GM12891 (cell line): ENCODE measurements at regions not wholly inside any gene's neighbourhood (a gene's known extent, or its start where the extent isn't known, plus 50 kb on each side); places are given as distances from the start of the nearest gene placed in this dataset.
"Not testable (repeated sequence)": the region's sequence is repeated elsewhere in the genome, so short reads cannot be mapped to it uniquely, and the experiment has no call there.

Experiments
- DNase-seq: peaks from one replicate; pipeline ENCODE4 v3.0.0; 2011; ENCODE audit warnings: low spot score; ENCODE audit not compliant: insufficient read length
- FAIRE-seq: peaks from 2 replicates; lab custom pipeline; 2011; peaks lifted over from hg19 to GRCh38; lab: Jason Lieb, UNC
- PAX5 ChIP-seq: IDR thresholded peaks from 2 replicates; pipeline ENCODE4 v1.6.1; 2011; ENCODE audit warnings: low read length, moderate library complexity, mild to moderate bottlenecking; ENCODE audit not compliant: insufficient read depth, severe bottlenecking
- POLR2A ChIP-seq: IDR thresholded peaks from 2 replicates; pipeline ENCODE4 v1.6.1; 2011; ENCODE audit warnings: low read depth, low read length, control low read depth
- POLR2AphosphoS5 ChIP-seq: IDR thresholded peaks from 2 replicates; pipeline ENCODE4 v1.6.1; 2011; ENCODE audit warnings: low read depth, low read length, control low read depth
- POU2F2 ChIP-seq: IDR thresholded peaks from 2 replicates; pipeline ENCODE4 v1.6.1; 2011; ENCODE audit warnings: low read depth, mild to moderate bottlenecking, control low read depth, low read length, moderate library complexity
- SPI1 ChIP-seq: IDR thresholded peaks from 2 replicates; pipeline ENCODE4 v1.6.1; 2011; ENCODE audit warnings: low read depth, low read length, control low read depth
- TAF1 ChIP-seq: IDR thresholded peaks from 2 replicates; pipeline ENCODE4 v1.6.1; 2011; ENCODE audit warnings: low read depth, low read length, control low read depth

GRCh38 chr13:61275251-61275650, 140.4 kb downstream of the PCDH20 start:
- no peak for FAIRE-seq
- no peak for DNase-seq

GRCh38 chr13:61266896-61267295, 148.8 kb downstream of the PCDH20 start:
- FAIRE-seq, DNase-seq: not testable (repeated sequence)

More at GRCh38 chr13:61275251-61275650, 140.4 kb downstream of the PCDH20 start:
- TF ChIP-seq POLR2AphosphoS5 (no peak), POLR2A (no peak), SPI1 (no peak), TAF1 (no peak)

DNA sequence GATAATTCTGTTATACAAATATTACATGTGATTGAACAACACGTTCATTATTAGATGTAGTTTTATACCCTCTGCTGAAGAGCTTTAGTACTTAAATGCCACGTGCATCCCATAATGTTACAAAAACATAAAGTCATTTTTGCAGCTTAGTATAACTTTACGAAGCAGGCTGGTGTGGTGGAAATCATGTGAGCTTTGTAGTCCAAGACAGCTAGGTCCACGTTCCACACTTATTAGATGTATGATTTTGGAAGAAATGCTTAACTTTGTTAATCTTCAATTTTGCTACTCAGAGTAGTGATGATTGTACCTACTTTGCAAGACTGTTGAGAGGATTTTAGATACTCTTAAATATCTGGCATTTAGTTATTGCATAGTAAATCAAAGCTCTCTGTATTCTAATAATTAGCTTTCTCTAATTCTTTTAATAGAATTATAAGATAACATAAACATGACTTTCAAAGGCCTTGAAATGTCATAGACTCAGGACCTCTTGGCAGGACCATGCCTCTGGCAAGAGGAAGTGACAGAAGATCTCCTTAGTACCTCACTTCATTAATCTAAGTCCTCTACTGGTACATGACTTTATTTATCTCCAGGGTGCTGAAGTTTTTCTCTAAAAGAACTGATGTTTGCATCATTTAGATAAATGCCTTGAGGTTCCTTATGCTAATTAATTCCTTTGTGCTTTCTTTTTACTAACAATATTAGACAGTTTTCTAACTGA, 153.7 kb downstream of the PCDH20 start:
- FAIRE-seq (no peak), DNase-seq (no peak)
- no peak for TF ChIP-seq TAF1
- TF ChIP-seq SPI1, result no peak
- no peak for TF ChIP-seq POLR2A
- TF ChIP-seq POU2F2, result no peak
- no peak for TF ChIP-seq POLR2AphosphoS5
- TF ChIP-seq PAX5, result no peak

DNA sequence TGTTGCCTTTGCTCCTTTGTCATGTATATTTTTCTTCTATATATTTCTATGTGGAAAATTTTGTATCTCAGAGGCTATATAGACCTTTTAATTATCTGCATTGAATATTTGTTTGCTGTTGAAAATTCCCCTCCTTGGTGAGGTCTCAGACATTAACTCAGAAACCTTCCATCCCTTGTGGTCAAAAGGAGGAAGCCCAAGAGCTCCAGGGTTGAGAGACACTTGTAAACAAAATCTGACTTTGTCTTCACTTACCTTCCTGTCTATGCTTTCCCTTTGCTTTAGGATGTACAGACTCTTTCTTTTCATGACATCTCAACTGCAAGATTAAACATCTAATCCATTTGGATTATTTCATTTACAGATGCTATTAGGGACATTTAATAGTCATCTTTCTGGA, 157.5 kb downstream of the PCDH20 start:
- FAIRE-seq (no peak), DNase-seq (no peak)
- no peak for TF ChIP-seq PAX5
- TF ChIP-seq POLR2A, result no peak
- no peak for TF ChIP-seq POLR2AphosphoS5
- peak; percentile 41; the same call in 1 of the 2 replicates for TF ChIP-seq SPI1

DNA sequence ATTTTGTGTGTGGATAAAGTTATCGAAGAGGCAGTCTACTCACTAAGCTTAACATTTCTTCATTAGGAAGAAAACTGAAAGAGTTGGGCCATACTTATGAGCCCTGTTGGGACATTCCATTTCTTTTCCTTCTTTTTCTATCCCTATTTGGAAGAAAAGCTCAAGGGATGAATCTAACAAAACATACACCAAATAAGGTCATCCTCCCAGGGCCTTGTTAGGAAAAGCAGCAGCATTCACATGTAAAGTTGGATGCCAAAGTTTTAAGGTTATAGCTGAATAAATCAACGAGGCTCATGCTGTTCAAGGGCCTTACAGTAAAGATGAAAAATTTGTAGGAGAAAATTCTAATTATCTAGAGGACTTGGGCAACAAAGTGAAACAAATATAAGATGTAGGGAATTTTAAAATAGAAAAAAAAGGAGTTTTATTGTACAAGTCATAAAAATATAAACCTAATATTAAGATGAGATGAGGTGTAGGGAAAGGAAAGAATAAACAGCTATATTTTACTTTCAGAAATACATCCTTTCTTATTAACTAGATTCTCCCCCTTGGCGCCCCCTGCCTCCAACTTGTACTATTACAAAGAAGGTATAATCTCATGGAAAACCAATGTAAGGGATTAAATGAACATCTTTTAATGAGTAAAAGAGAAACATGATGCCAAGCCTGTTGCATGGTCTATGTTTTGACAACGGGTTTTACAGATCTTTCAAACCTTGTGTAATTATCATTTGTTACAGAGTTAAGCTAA, 160.4 kb downstream of the PCDH20 start:
- no peak for TF ChIP-seq TAF1
- no peak for TF ChIP-seq POLR2A
- TF ChIP-seq POU2F2, result no peak
- TF ChIP-seq PAX5, result no peak
- TF ChIP-seq SPI1, result no peak
- TF ChIP-seq POLR2AphosphoS5, result no peak
- FAIRE-seq (no peak), DNase-seq (no peak)

DNA sequence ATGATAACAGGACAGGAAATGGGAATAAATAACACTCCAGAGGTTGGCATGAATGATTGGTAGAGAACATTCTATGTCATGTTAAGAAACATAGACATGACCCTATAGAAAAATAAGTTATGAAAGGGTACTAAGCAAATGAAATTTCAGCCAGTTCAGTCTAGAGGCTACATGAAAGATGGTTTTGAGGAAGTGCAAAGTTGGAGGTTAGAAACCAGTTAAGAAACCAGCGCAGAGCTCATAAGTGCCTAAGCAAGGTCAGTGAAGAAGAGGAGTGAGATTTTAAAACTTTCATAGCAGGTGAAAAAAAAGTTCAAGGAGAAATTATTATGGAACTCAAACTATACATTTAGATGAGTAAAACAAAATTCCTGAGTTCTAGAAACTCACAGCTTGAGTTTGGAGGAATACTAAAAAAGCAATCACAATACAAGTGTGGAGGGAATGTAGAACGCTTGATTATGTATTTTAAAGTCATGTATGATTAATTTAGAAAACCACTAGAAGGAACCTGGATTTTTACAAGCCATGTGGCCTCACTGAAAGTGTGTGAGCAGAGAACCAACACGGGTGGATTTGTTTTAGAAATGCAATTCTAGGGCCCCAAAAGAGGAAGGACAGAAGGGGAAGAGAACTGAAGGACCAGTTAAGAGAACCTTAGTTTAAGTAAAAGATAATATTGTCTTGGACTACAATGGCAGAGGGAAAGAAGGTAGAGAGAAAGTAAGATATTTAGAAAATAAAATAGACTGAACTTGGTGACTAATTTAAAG, 162.4 kb downstream of the PCDH20 start:
- FAIRE-seq (no peak), DNase-seq (no peak)
- peak; percentile 96 for TF ChIP-seq SPI1
- TF ChIP-seq TAF1, result no peak

DNA sequence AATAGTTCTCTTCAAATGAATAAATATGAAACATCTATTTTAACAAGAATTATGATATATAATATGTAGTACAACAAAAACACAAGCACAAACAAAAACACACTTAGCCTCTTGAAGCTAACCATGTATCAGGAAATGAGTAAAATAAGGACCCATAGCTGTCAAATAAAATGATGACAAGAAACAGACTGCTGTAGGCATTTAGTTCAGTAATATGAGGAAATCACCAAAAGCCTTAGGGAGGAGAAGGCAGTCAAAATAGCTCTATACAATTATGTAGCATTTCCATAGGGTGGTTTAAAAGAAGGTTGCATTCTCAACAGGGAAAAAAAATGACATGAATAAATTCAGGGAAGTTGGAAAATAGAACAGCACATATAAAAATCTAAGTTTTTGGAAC, 163.4 kb downstream of the PCDH20 start:
- no peak for DNase-seq
- no peak for FAIRE-seq
- TF ChIP-seq POLR2A (no peak), TAF1 (no peak), SPI1 (no peak), PAX5 (no peak), POU2F2 (no peak), POLR2AphosphoS5 (no peak)

DNA sequence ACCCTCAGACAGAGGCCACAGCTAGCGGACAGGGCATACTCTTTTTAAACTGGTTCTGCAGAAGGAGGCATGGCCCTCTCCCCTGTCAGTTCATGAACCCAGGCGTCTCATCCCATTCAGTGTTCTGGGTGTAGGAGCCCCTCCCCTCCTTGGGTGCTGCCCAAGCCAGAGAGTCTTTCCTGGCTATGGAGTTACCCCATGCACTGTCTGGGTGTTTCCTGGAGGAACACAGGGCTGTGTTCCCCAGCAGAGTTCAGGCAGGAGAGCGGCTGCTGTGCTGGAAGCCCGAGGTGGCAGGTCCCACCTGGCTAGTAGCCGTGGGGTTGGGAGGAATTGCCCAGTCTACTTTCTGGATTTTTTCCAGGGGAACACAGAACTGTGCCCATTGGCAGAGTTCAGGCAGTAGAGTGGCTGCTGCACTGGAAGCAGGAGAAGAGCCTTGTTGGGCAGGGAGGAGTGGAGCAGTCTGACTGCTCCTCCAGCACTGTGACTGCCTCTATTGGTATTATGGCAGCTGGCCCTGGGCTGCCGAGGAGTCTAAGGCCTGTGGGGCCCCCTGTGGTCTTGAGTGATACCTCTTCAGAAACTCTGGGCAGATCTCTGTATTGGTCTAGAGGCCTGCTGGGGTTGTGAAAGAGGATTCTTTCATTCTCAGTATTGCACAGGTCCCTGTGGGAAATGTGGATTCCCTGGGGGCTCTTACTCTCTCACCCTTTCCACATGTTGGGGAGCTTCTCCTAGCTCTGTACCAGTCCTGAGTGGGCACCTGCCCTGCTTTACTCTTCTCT, 168.3 kb downstream of the PCDH20 start:
- DNase-seq (no peak), FAIRE-seq (no peak)
- TF ChIP-seq PAX5, result no peak
- TF ChIP-seq POLR2A, result no peak
- no peak for TF ChIP-seq TAF1
- no peak for TF ChIP-seq POLR2AphosphoS5
- no peak for TF ChIP-seq SPI1
- TF ChIP-seq POU2F2, result no peak

DNA sequence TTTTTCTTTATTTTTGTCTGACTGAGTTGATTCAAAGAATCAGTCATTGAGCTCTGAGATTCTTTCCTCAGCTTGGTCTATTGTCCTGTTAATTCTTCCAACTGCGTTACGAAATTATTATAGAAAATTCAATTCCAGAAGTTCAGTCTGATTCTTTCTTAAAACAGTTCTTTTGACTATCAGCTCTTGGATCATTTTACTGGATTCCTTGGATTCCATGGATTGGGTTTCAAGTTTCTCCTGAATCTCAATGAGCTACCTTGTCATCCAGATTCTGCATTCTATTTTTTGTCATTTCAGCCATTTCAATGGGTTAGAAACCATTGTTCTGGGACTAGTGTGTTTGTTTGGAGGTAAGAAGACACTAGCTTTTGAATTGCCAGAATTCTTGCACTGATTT, 169.3 kb downstream of the PCDH20 start:
- DNase-seq (no peak), FAIRE-seq (no peak)
- TF ChIP-seq POU2F2 (no peak), TAF1 (no peak), POLR2A (no peak), POLR2AphosphoS5 (no peak), PAX5 (no peak), SPI1 (no peak)
